Duodenal mucosa (tissue), 2 donors: ENCODE measurements at regions not wholly inside any gene's neighbourhood (a gene's known extent, or its start where the extent isn't known, plus 50 kb on each side); places are given as distances from the start of the nearest gene placed in this dataset.

ENCODE experiments used
- H3K27ac ChIP-seq: one replicate; pipeline ENCODE4 v1.7.0; 2013; ENCODE audit warnings: low read depth, low read length
- H3K27me3 ChIP-seq, 2 donors: one replicate each; pipeline ENCODE4 v1.7.0; 2013; ENCODE audit warnings: low read length in 2 of 2, control low read depth in 1 of 2; ENCODE audit not compliant: insufficient read depth in 2 of 2, control insufficient read depth in 1 of 2
- H3K36me3 ChIP-seq, 2 donors: one replicate each; pipeline ENCODE4 v1.7.0; 2013; ENCODE audit warnings: low read length in 2 of 2, control low read depth in 1 of 2; ENCODE audit not compliant: insufficient read depth in 2 of 2, control insufficient read depth in 1 of 2
- H3K4me1 ChIP-seq, 2 donors: one replicate each; pipeline ENCODE4 v1.7.0; 2013; ENCODE audit warnings: low read length in 2 of 2, control low read depth in 1 of 2; ENCODE audit not compliant: insufficient read depth in 2 of 2, control insufficient read depth in 1 of 2
- H3K4me3 ChIP-seq, 2 donors: one replicate each; pipeline ENCODE4 v1.7.0; 2013; ENCODE audit warnings: low read length in 2 of 2, low read depth in 1 of 2
- H3K9ac ChIP-seq, 2 donors: one replicate each; pipeline ENCODE4 v1.7.0; 2013; ENCODE audit warnings: low read length in 2 of 2, low read depth in 1 of 2
- H3K9me3 ChIP-seq, 2 donors: one replicate each; pipeline ENCODE4 v1.7.0; 2013; ENCODE audit warnings: low read length in 2 of 2, control low read depth in 1 of 2; ENCODE audit not compliant: control insufficient read depth in 1 of 2

DNA sequence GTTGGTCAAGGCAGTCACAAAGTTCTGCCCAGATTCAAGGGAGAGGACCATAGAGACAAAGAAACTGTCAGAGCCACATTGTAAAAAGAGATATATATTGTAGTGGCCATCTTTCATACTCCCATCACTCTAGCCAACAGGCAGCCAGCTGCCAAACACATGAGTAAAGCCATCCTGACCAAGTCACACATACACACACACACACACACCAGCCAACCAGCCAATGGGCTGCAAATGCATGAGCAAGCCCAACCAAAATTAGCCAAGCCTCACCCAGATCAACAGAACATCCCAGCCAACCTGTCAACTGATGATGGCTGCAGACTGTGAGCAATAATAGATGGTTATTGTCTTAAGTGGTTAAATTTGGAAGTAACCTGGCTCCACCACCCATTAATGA is 120.7 kb downstream of the SEC16B start:
- Histone ChIP-seq H3K9me3 (no peaks in the 10 kb centered on the region), H3K4me3 (no peak overlapping the region), H3K9ac (no peak overlapping the region), H3K27me3 (no peaks in the 10 kb centered on the region), H3K27ac (no peak overlapping the region), H3K36me3 (no peaks in the 10 kb centered on the region), H3K4me1 (no peaks in the 10 kb centered on the region)

- Histone ChIP-seq H3K27ac (no peak overlapping the region), H3K36me3 (no peaks in the 10 kb centered on the region), H3K4me1 (no peaks in the 10 kb centered on the region), H3K27me3 (no peaks in the 10 kb centered on the region), H3K9ac (no peak overlapping the region), H3K9me3 (no peaks in the 10 kb centered on the region), H3K4me3 (no peak overlapping the region)
Measured at GRCh38 chr1:177848577-177848976, 121.3 kb downstream of the SEC16B start.

- H3K4me1 ChIP-seq = no peaks in the 10 kb centered on the region
- H3K4me3 ChIP-seq = no peak overlapping the region
- H3K27me3 ChIP-seq = no peaks in the 10 kb centered on the region
- no peak overlapping the region for H3K27ac ChIP-seq
- H3K9me3 ChIP-seq = no peaks in the 10 kb centered on the region
- H3K36me3 ChIP-seq = no peaks in the 10 kb centered on the region
- H3K9ac ChIP-seq = no peak overlapping the region
Measured at GRCh38 chr1:177847843-177848242, 122.0 kb downstream of the SEC16B start.

DNA sequence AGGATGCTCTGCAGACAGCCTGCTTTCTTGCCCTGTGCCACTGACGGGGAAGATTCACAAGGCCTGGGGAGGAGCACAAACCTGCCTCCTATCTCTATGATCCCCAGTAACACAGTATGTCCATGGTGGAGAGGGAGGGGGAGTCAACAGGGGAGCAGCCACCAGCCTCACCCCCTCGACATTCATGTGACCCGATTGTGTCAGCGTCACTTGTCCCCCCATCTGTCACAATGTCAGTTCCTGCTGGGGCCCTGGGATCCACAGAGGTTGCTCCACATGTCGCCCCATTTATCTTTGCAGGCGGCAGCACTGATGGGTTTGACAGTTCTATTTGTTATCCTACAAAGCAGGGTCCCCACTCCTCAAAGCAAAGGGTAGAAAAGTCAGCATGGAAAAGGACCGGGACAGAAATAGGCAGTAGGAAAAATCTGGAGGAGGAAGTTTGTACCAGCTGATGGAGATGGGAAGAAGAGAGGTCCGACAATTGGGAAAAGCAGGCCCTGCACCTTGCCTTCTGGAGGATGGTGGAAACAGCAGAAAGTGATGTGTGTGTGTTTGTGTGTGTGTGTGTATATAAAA is 130.9 kb downstream of the SEC16B start:
- H3K4me1 ChIP-seq = no peaks in the 10 kb centered on the region
- H3K9ac ChIP-seq = no peak overlapping the region
- H3K9me3 ChIP-seq = no peaks in the 10 kb centered on the region
- H3K27ac ChIP-seq = no peak overlapping the region
- H3K36me3 ChIP-seq = no peaks in the 10 kb centered on the region
- H3K27me3 ChIP-seq = no peaks in the 10 kb centered on the region
- no peak overlapping the region for H3K4me3 ChIP-seq

DNA sequence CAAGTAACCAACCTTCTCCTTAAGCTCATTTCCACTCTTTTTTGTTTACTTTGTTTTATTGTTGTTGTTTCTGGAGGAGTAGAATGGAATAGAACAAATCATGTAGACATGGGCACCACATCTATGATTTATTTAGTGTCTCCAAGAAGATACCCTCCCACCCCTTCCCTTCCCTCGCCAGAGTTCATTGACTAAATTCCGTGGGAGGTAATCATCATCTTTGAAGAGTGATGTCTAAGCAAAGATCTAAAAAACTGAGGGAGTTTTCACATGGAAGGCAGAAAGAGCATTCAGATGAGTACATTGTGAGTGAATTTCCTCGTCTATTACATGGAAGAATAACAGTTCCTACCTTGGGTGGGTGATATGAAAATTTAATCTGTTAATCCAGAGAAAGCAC is 136.2 kb downstream of the SEC16B start:
- Histone ChIP-seq H3K27me3 (no peaks in the 10 kb centered on the region), H3K9ac (no peak overlapping the region), H3K27ac (no peak overlapping the region), H3K4me1 (no peaks in the 10 kb centered on the region), H3K4me3 (no peak overlapping the region), H3K9me3 (no peaks in the 10 kb centered on the region), H3K36me3 (no peaks in the 10 kb centered on the region)

- H3K4me1 ChIP-seq = no peaks in the 10 kb centered on the region
- no peaks in the 10 kb centered on the region for H3K9me3 ChIP-seq
- no peaks in the 10 kb centered on the region for H3K27me3 ChIP-seq
- no peak overlapping the region for H3K4me3 ChIP-seq
- no peak overlapping the region for H3K27ac ChIP-seq
- no peaks in the 10 kb centered on the region for H3K36me3 ChIP-seq
- H3K9ac ChIP-seq = no peak overlapping the region
Measured at GRCh38 chr1:177830531-177831135, 139.2 kb downstream of the SEC16B start.

GRCh38 chr1:177825276-177825901 is 144.5 kb downstream of the SEC16B start:
- no peaks in the 10 kb centered on the region for H3K4me1 ChIP-seq
- H3K4me3 ChIP-seq = no peak overlapping the region
- no peaks in the 10 kb centered on the region for H3K9me3 ChIP-seq
- H3K9ac ChIP-seq = no peak overlapping the region
- no peak overlapping the region for H3K27ac ChIP-seq
- H3K27me3 ChIP-seq = no peaks in the 10 kb centered on the region
- no peaks in the 10 kb centered on the region for H3K36me3 ChIP-seq

- Histone ChIP-seq H3K27ac (no peak overlapping the region), H3K36me3 (no peaks in the 10 kb centered on the region), H3K9me3 (no peaks in the 10 kb centered on the region), H3K4me1 (no peaks in the 10 kb centered on the region), H3K4me3 (no peak overlapping the region), H3K27me3 (no peaks in the 10 kb centered on the region), H3K9ac (no peak overlapping the region)
Measured at GRCh38 chr1:177824508-177824982, 145.3 kb downstream of the SEC16B start.

GRCh38 chr1:177820213-177820612 is 149.6 kb downstream of the SEC16B start:
- no peak overlapping the region for H3K27ac ChIP-seq
- no peaks in the 10 kb centered on the region for H3K9me3 ChIP-seq
- H3K36me3 ChIP-seq = no peaks in the 10 kb centered on the region
- H3K27me3 ChIP-seq = no peaks in the 10 kb centered on the region
- no peak overlapping the region for H3K4me3 ChIP-seq
- no peak overlapping the region for H3K9ac ChIP-seq
- peaks cover 0 to 4% of the 10 kb centered on the region in 2 donors for H3K4me1 ChIP-seq

- Histone ChIP-seq H3K27ac (no peak overlapping the region), H3K27me3 (no peaks in the 10 kb centered on the region)
Measured at GRCh38 chr1:177817937-177818875, 151.7 kb downstream of the SEC16B start.

More at GRCh38 chr1:177817937-177818875, 151.7 kb downstream of the SEC16B start:
- H3K9ac ChIP-seq = no peak overlapping the region
- H3K4me1 ChIP-seq = peaks cover 0 to 4% of the 10 kb centered on the region in 2 donors
- H3K9me3 ChIP-seq = no peaks in the 10 kb centered on the region
- H3K4me3 ChIP-seq = no peak overlapping the region
- H3K36me3 ChIP-seq = no peaks in the 10 kb centered on the region
